GM12878 (cell line): ENCODE measurements at regions not wholly inside any gene's neighbourhood (a gene's known extent, or its start where the extent isn't known, plus 50 kb on each side); places are given as distances from the start of the nearest gene placed in this dataset.
A peak's percentile ranks its signal among the peaks of the same experiment; 100 is the strongest.

Experiments used
- ATAC-seq: fragments of 200-7000 bp; cut with Tn5 transposase; 3 replicates; pipeline ENCODE4 v1.9.1; 2020; ENCODE audit warnings: mild to moderate bottlenecking, moderate library complexity
- BruUV-seq: library from RNA; stranded (reverse); fragments of 400-500 nt; replicated peaks from 2 replicates; lab custom pipeline; 2021; lab: Mats Ljungman, UMichigan
- CTCF ChIA-PET: fragments of 300-600 bp; sonication (Branson Sonifier 250); formaldehyde crosslinking; extraction: SDS; loops from one replicate; lab custom pipeline; 2021; ENCODE audit warnings: inconsistent platforms; lab: Yijun Ruan, JAX
- POLR2A ChIA-PET: fragments of 350-600 bp; formaldehyde crosslinking; extraction: SDS; loops from one replicate; lab custom pipeline; 2021; ENCODE audit warnings: inconsistent platforms; lab: Charles Lee
- RAD21 ChIA-PET: fragments of 300-600 bp; sonication (Branson Sonifier 250); formaldehyde crosslinking; loops from one replicate; lab custom pipeline; 2023; ENCODE audit warnings: antibody characterized with exemption; ENCODE audit not compliant: unreplicated experiment; lab: Charles Lee
- SMC1A ChIA-PET: fragments of 300-600 bp; sonication (Branson Sonifier 250); formaldehyde crosslinking; loops from one replicate; lab custom pipeline; 2023; ENCODE audit not compliant: unreplicated experiment, uncharacterized antibody; lab: Charles Lee
- DNase-seq: peaks from one replicate; pipeline ENCODE4 v3.0.0-alpha.2; 2011; ENCODE audit warnings: low read depth, low spot score
- FAIRE-seq: peaks from 3 replicates; lab custom pipeline; 2011; peaks lifted over from hg19 to GRCh38; lab: Jason Lieb, UNC
- H2AFZ ChIP-seq: 2 replicates; pipeline ENCODE4 v1.6.0; 2011; ENCODE audit warnings: low read depth, low read length, control low read depth; ENCODE audit not compliant: control insufficient read depth
- H3K27ac ChIP-seq: 2 replicates; pipeline ENCODE4 v1.5.1; 2011; ENCODE audit warnings: control low read depth; ENCODE audit not compliant: control insufficient read depth, insufficient read depth
- H3K27me3 ChIP-seq, 2 experiments: replicated peaks in 1 of 2; 2 replicates each; pipeline versions ENCODE4 v1.6.0 to v1.6.1; 2011; ENCODE audit warnings: low read length in 1 of 2; ENCODE audit not compliant: control insufficient read depth in 2 of 2, insufficient read depth in 2 of 2
- H3K36me3 ChIP-seq, 2 experiments: 2 replicates each; pipeline ENCODE4 v1.5.1; 2011; ENCODE audit warnings: low read length in 1 of 2; ENCODE audit not compliant: control insufficient read depth in 2 of 2, insufficient read depth in 2 of 2
- H3K4me1 ChIP-seq: 2 replicates; pipeline ENCODE4 v1.6.1; 2011; ENCODE audit warnings: mild to moderate bottlenecking, low read length, moderate library complexity, mixed read lengths; ENCODE audit not compliant: control insufficient read depth, insufficient read depth
- H3K4me2 ChIP-seq: 2 replicates; pipeline ENCODE4 v1.6.0; 2011; ENCODE audit warnings: control low read depth; ENCODE audit not compliant: control insufficient read depth, insufficient read depth
- H3K4me3 ChIP-seq: fragments of 200-600 bp; sonication (generic); 2 replicates; pipeline ENCODE4 v1.5.1; 2016
- H3K79me2 ChIP-seq: 2 replicates; pipeline ENCODE4 v1.6.0; 2011; ENCODE audit warnings: low read length; ENCODE audit not compliant: control insufficient read depth, insufficient read depth
- H3K9ac ChIP-seq: 2 replicates; pipeline ENCODE4 v1.8.0; 2011; ENCODE audit warnings: low read length, control low read depth, mixed read lengths; ENCODE audit not compliant: control insufficient read depth, insufficient read depth
- H3K9me3 ChIP-seq: replicated peaks from 3 replicates; pipeline ENCODE4 v1.5.1; 2011; ENCODE audit warnings: mild to moderate bottlenecking, low read length; ENCODE audit not compliant: control insufficient read depth, insufficient read depth
- H4K20me1 ChIP-seq: 2 replicates; pipeline ENCODE4 v1.6.0; 2011; ENCODE audit not compliant: control insufficient read depth, insufficient read depth
- ATF2 ChIP-seq: IDR thresholded peaks from 2 replicates; pipeline ENCODE4 v1.6.1; 2012; ENCODE audit warnings: low read length, inconsistent platforms
- BHLHE40 ChIP-seq, 2 experiments: fragments of 450-650 bp in 1 of 2; IDR thresholded peaks; 2 replicates each; pipeline ENCODE4 v1.6.1; 2011 to 2017; ENCODE audit warnings: low read depth in 2 of 2, borderline replicate concordance in 1 of 2, improper control_type of control experiment in 1 of 2, low read length in 1 of 2, mild to moderate bottlenecking in 1 of 2
- FOS ChIP-seq: IDR thresholded peaks from 3 replicates; pipeline ENCODE4 v1.6.1; 2011; ENCODE audit warnings: borderline replicate concordance; ENCODE audit not compliant: insufficient read length; ENCODE audit errors: extremely low read depth
- NFXL1 ChIP-seq: fragments of 450-650 bp; IDR thresholded peaks from 2 replicates; pipeline ENCODE4 v1.6.1; 2017; ENCODE audit warnings: antibody characterized with exemption, mild to moderate bottlenecking, borderline replicate concordance
- PAX5 ChIP-seq: IDR thresholded peaks from 2 replicates; pipeline ENCODE4 v1.6.1; 2011; ENCODE audit warnings: low read depth, low read length, borderline replicate concordance
- POU2F2 ChIP-seq: IDR thresholded peaks from 3 replicates; pipeline ENCODE4 v1.6.1; 2011; ENCODE audit warnings: low read depth, mild to moderate bottlenecking, low read length, borderline replicate concordance
- SMC3 ChIP-seq: IDR thresholded peaks from 2 replicates; pipeline ENCODE4 v1.6.1; 2011; ENCODE audit warnings: low read length, improper control_type of control experiment, borderline replicate concordance
- STAT3 ChIP-seq: IDR thresholded peaks from 2 replicates; pipeline ENCODE4 v1.6.1; 2011; ENCODE audit warnings: low read depth, low read length, improper control_type of control experiment
- TCF12 ChIP-seq: IDR thresholded peaks from 2 replicates; pipeline ENCODE4 v1.6.1; 2011; ENCODE audit warnings: low read depth, mild to moderate bottlenecking, low read length
- YBX1 ChIP-seq: fragments of 450-650 bp; IDR thresholded peaks from 2 replicates; pipeline ENCODE4 v1.6.1; 2016; ENCODE audit warnings: antibody characterized with exemption
- WGBS: methylation state at CpG from one replicate; pipeline ENCODE4 v1.1.6; 2016; ENCODE audit warnings: low lambda C conversion rate; ENCODE audit not compliant: insufficient replicate concordance, insufficient coverage; ENCODE audit errors: missing lambda C conversion rate; 5-methylcytosine and 5-hydroxymethylcytosine counted together
- in situ Hi-C: fragments of 300-500 bp; cut with MboI; formaldehyde crosslinking; loops from 9 replicates; pipeline ENCODE4 v1.14.3; 2018; ENCODE audit warnings: mixed read lengths
- intact Hi-C: fragments of 100-400 bp; cut with micrococcal nuclease; formaldehyde crosslinking; loops from one replicate; pipeline ENCODE4 v1.14.2; 2022; ENCODE audit not compliant: unreplicated experiment
- TF ChIP-seq, protein P1 (sequence below): IDR thresholded peaks from 2 replicates; pipeline ENCODE4 v1.6.1; 2011; ENCODE audit warnings: low read depth, mild to moderate bottlenecking, low read length, moderate library complexity, borderline replicate concordance; ENCODE audit errors: extremely low read depth
- TF ChIP-seq, protein P2 (sequence below): fragments of 450-650 bp; IDR thresholded peaks from 2 replicates; pipeline ENCODE4 v1.6.1; 2016; ENCODE audit warnings: mild to moderate bottlenecking, moderate library complexity, borderline replicate concordance
- TF ChIP-seq, protein P3 (sequence below): IDR thresholded peaks from 2 replicates; pipeline ENCODE4 v1.6.1; 2012; ENCODE audit warnings: improper control_type of control experiment, low read depth, low read length; ENCODE audit not compliant: insufficient replicate concordance

GRCh38 chr6:12392490-12392889 lies 102.3 kb downstream of the EDN1 start:
- Histone ChIP-seq H3K9ac (no peak overlapping the region), H3K27me3 (no peaks in the 10 kb centered on the region), H2AFZ (0 out of 2 replicates have a peak overlapping the region, but pooled peaks have one; percentile 7), H3K36me3 (no peaks in the 10 kb centered on the region), H3K4me1 (no peaks in the 10 kb centered on the region), H4K20me1 (no peaks in the 10 kb centered on the region), H3K4me3 (no peak overlapping the region), H3K79me2 (no peaks in the 10 kb centered on the region), H3K4me2 (no peak overlapping the region), H3K9me3 (no peaks in the 10 kb centered on the region; the same call in 2 of the 3 replicates), H3K27ac (no peak overlapping the region)
- intact Hi-C loops (no loop called here), in situ Hi-C loops (no loop called here)
- ATAC-seq = no peak
- 42% methylated on average over 6 of the region's 6 CpGs for WGBS
- ChIA-PET SMC1A (interaction anchor here (0.7 to 2.3 kb wide), 4 partner anchors 9 to 46 kb away, joined by 4 to 8 read pairs (median 5); no protein-coding TSS in a partner anchor), RAD21 (interaction anchor here (0.7 to 1.3 kb wide), 2 partner anchors 10 to 45 kb away, joined by 3 to 4 read pairs; no protein-coding TSS in a partner anchor), CTCF (interaction anchor here (0.6 to 1.7 kb wide), 3 partner anchors 9 to 35 kb away, joined by 3 to 5 read pairs (median 5); no protein-coding TSS in a partner anchor), POLR2A (interaction anchor here (0.5 to 0.6 kb wide), 2 partner anchors 8 to 216 kb away, joined by 3 read pairs; no protein-coding TSS in a partner anchor)
- no peak for DNase-seq
- no TSS peak for BruUV-seq
- no peak for FAIRE-seq
- TF ChIP-seq NFXL1 (no peak), PAX5 (no peak), TCF12 (no peak), BHLHE40 (IDR thresholded peaks at IDR 0.05; ENCODE audit: borderline replicate concordance in 1 of 2, low read depth in 2 of 2, low read length in 1 of 2) (no peak), FOS (no peak), SMC3 (no peak), ATF2 (no peak), POU2F2 (no peak), YBX1 (no peak), STAT3 (no peak)
- TF ChIP-seq, protein P1, sequence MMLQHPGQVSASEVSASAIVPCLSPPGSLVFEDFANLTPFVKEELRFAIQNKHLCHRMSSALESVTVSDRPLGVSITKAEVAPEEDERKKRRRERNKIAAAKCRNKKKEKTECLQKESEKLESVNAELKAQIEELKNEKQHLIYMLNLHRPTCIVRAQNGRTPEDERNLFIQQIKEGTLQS = no peak
- TF ChIP-seq, protein P2, sequence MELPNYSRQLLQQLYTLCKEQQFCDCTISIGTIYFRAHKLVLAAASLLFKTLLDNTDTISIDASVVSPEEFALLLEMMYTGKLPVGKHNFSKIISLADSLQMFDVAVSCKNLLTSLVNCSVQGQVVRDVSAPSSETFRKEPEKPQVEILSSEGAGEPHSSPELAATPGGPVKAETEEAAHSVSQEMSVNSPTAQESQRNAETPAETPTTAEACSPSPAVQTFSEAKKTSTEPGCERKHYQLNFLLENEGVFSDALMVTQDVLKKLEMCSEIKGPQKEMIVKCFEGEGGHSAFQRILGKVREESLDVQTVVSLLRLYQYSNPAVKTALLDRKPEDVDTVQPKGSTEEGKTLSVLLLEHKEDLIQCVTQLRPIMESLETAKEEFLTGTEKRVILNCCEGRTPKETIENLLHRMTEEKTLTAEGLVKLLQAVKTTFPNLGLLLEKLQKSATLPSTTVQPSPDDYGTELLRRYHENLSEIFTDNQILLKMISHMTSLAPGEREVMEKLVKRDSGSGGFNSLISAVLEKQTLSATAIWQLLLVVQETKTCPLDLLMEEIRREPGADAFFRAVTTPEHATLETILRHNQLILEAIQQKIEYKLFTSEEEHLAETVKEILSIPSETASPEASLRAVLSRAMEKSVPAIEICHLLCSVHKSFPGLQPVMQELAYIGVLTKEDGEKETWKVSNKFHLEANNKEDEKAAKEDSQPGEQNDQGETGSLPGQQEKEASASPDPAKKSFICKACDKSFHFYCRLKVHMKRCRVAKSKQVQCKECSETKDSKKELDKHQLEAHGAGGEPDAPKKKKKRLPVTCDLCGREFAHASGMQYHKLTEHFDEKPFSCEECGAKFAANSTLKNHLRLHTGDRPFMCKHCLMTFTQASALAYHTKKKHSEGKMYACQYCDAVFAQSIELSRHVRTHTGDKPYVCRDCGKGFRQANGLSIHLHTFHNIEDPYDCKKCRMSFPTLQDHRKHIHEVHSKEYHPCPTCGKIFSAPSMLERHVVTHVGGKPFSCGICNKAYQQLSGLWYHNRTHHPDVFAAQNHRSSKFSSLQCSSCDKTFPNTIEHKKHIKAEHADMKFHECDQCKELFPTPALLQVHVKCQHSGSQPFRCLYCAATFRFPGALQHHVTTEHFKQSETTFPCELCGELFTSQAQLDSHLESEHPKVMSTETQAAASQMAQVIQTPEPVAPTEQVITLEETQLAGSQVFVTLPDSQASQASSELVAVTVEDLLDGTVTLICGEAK = no peak
- TF ChIP-seq, protein P3, sequence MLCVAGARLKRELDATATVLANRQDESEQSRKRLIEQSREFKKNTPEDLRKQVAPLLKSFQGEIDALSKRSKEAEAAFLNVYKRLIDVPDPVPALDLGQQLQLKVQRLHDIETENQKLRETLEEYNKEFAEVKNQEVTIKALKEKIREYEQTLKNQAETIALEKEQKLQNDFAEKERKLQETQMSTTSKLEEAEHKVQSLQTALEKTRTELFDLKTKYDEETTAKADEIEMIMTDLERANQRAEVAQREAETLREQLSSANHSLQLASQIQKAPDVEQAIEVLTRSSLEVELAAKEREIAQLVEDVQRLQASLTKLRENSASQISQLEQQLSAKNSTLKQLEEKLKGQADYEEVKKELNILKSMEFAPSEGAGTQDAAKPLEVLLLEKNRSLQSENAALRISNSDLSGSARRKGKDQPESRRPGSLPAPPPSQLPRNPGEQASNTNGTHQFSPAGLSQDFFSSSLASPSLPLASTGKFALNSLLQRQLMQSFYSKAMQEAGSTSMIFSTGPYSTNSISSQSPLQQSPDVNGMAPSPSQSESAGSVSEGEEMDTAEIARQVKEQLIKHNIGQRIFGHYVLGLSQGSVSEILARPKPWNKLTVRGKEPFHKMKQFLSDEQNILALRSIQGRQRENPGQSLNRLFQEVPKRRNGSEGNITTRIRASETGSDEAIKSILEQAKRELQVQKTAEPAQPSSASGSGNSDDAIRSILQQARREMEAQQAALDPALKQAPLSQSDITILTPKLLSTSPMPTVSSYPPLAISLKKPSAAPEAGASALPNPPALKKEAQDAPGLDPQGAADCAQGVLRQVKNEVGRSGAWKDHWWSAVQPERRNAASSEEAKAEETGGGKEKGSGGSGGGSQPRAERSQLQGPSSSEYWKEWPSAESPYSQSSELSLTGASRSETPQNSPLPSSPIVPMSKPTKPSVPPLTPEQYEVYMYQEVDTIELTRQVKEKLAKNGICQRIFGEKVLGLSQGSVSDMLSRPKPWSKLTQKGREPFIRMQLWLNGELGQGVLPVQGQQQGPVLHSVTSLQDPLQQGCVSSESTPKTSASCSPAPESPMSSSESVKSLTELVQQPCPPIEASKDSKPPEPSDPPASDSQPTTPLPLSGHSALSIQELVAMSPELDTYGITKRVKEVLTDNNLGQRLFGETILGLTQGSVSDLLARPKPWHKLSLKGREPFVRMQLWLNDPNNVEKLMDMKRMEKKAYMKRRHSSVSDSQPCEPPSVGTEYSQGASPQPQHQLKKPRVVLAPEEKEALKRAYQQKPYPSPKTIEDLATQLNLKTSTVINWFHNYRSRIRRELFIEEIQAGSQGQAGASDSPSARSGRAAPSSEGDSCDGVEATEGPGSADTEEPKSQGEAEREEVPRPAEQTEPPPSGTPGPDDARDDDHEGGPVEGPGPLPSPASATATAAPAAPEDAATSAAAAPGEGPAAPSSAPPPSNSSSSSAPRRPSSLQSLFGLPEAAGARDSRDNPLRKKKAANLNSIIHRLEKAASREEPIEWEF = no peak
